ENCODE measurements at regions not wholly inside any gene's neighbourhood (a gene's known extent, or its start where the extent isn't known, plus 50 kb on each side); places are given as distances from the start of the nearest gene placed in this dataset.

GRCh38 chr12:84741692-84742091 lies 170.9 kb downstream of the SLC6A15 start:
- no peaks in the 10 kb centered on the region for H3K36me3 ChIP-seq (ENCODE audit: control insufficient read depth in 2 of 2, insufficient read depth in 2 of 2, low read length in 2 of 2)
- no peak overlapping the region for H3K9ac ChIP-seq (ENCODE audit: low read length in 2 of 2)
- no peak overlapping the region for H3K4me3 ChIP-seq (ENCODE audit: low read length in 2 of 2)
- no peaks in the 10 kb centered on the region for H3K4me1 ChIP-seq (ENCODE audit: control insufficient read depth, insufficient read depth, low read length)
- H3K27me3 ChIP-seq (ENCODE audit: control insufficient read depth in 1 of 2, insufficient read depth in 2 of 2, low read length in 2 of 2) = no peaks in the 10 kb centered on the region
- H3K9me3 ChIP-seq (ENCODE audit: control insufficient read depth in 2 of 2, low read length in 2 of 2) = no peaks in the 10 kb centered on the region
- no peak overlapping the region for H3K27ac ChIP-seq (ENCODE audit: low read length)

- Histone ChIP-seq H3K9ac (ENCODE audit: low read length in 2 of 2) (no peak overlapping the region), H3K27me3 (ENCODE audit: control insufficient read depth in 1 of 2, insufficient read depth in 2 of 2, low read length in 2 of 2) (no peaks in the 10 kb centered on the region)
Measured at GRCh38 chr12:84741031-84741430, 171.6 kb downstream of the SLC6A15 start.

GRCh38 chr12:84740602-84741001 lies 172.0 kb downstream of the SLC6A15 start:
- H3K27me3 ChIP-seq (ENCODE audit: control insufficient read depth in 1 of 2, insufficient read depth in 2 of 2, low read length in 2 of 2) = no peaks in the 10 kb centered on the region
- H3K27ac ChIP-seq (ENCODE audit: low read length) = no peak overlapping the region
- H3K36me3 ChIP-seq (ENCODE audit: control insufficient read depth in 2 of 2, insufficient read depth in 2 of 2, low read length in 2 of 2) = no peaks in the 10 kb centered on the region
- no peaks in the 10 kb centered on the region for H3K9me3 ChIP-seq (ENCODE audit: control insufficient read depth in 2 of 2, low read length in 2 of 2)
- H3K4me3 ChIP-seq (ENCODE audit: low read length in 2 of 2) = no peak overlapping the region
- no peak overlapping the region for H3K9ac ChIP-seq (ENCODE audit: low read length in 2 of 2)
- H3K4me1 ChIP-seq (ENCODE audit: control insufficient read depth, insufficient read depth, low read length) = no peaks in the 10 kb centered on the region

More at GRCh38 chr12:84741031-84741430, 171.6 kb downstream of the SLC6A15 start:
- Histone ChIP-seq H3K27ac (ENCODE audit: low read length) (no peak overlapping the region), H3K4me1 (ENCODE audit: control insufficient read depth, insufficient read depth, low read length) (no peaks in the 10 kb centered on the region), H3K9me3 (ENCODE audit: control insufficient read depth in 2 of 2, low read length in 2 of 2) (no peaks in the 10 kb centered on the region), H3K36me3 (ENCODE audit: control insufficient read depth in 2 of 2, insufficient read depth in 2 of 2, low read length in 2 of 2) (no peaks in the 10 kb centered on the region), H3K4me3 (ENCODE audit: low read length in 2 of 2) (no peak overlapping the region)

- H3K9me3 ChIP-seq (ENCODE audit: control insufficient read depth in 2 of 2, low read length in 2 of 2) = no peaks in the 10 kb centered on the region
- H3K9ac ChIP-seq (ENCODE audit: low read length in 2 of 2) = no peak overlapping the region
- no peaks in the 10 kb centered on the region for H3K4me1 ChIP-seq (ENCODE audit: control insufficient read depth, insufficient read depth, low read length)
- H3K36me3 ChIP-seq (ENCODE audit: control insufficient read depth in 2 of 2, insufficient read depth in 2 of 2, low read length in 2 of 2) = no peaks in the 10 kb centered on the region
- H3K27ac ChIP-seq (ENCODE audit: low read length) = no peak overlapping the region
- no peaks in the 10 kb centered on the region for H3K27me3 ChIP-seq (ENCODE audit: control insufficient read depth in 1 of 2, insufficient read depth in 2 of 2, low read length in 2 of 2)
- no peak overlapping the region for H3K4me3 ChIP-seq (ENCODE audit: low read length in 2 of 2)
Measured at GRCh38 chr12:84738481-84738972, 174.1 kb downstream of the SLC6A15 start.

- no peaks in the 10 kb centered on the region for H3K9me3 ChIP-seq (ENCODE audit: control insufficient read depth in 2 of 2, low read length in 2 of 2)
- no peaks in the 10 kb centered on the region for H3K36me3 ChIP-seq (ENCODE audit: control insufficient read depth in 2 of 2, insufficient read depth in 2 of 2, low read length in 2 of 2)
- H3K27me3 ChIP-seq (ENCODE audit: control insufficient read depth in 1 of 2, insufficient read depth in 2 of 2, low read length in 2 of 2) = no peaks in the 10 kb centered on the region
- no peak overlapping the region for H3K9ac ChIP-seq (ENCODE audit: low read length in 2 of 2)
- H3K4me3 ChIP-seq (ENCODE audit: low read length in 2 of 2) = no peak overlapping the region
- no peaks in the 10 kb centered on the region for H3K4me1 ChIP-seq (ENCODE audit: control insufficient read depth, insufficient read depth, low read length)
- H3K27ac ChIP-seq (ENCODE audit: low read length) = no peak overlapping the region
Measured at GRCh38 chr12:84732828-84733340, 179.7 kb downstream of the SLC6A15 start.

- Histone ChIP-seq H3K9me3 (ENCODE audit: control insufficient read depth in 2 of 2, low read length in 2 of 2) (no peaks in the 10 kb centered on the region), H3K4me3 (ENCODE audit: low read length in 2 of 2) (no peak overlapping the region), H3K27ac (ENCODE audit: low read length) (no peak overlapping the region), H3K4me1 (ENCODE audit: control insufficient read depth, insufficient read depth, low read length) (no peaks in the 10 kb centered on the region), H3K27me3 (ENCODE audit: control insufficient read depth in 1 of 2, insufficient read depth in 2 of 2, low read length in 2 of 2) (no peaks in the 10 kb centered on the region), H3K36me3 (ENCODE audit: control insufficient read depth in 2 of 2, insufficient read depth in 2 of 2, low read length in 2 of 2) (no peaks in the 10 kb centered on the region), H3K9ac (ENCODE audit: low read length in 2 of 2) (no peak overlapping the region)
Measured at GRCh38 chr12:84730561-84731162, 181.9 kb downstream of the SLC6A15 start.

- no peaks in the 10 kb centered on the region for H3K9me3 ChIP-seq (ENCODE audit: control insufficient read depth in 2 of 2, low read length in 2 of 2)
- H3K4me3 ChIP-seq (ENCODE audit: low read length in 2 of 2) = no peak overlapping the region
- H3K4me1 ChIP-seq (ENCODE audit: control insufficient read depth, insufficient read depth, low read length) = no peaks in the 10 kb centered on the region
- no peaks in the 10 kb centered on the region for H3K36me3 ChIP-seq (ENCODE audit: control insufficient read depth in 2 of 2, insufficient read depth in 2 of 2, low read length in 2 of 2)
- no peak overlapping the region for H3K27ac ChIP-seq (ENCODE audit: low read length)
- no peak overlapping the region for H3K9ac ChIP-seq (ENCODE audit: low read length in 2 of 2)
- H3K27me3 ChIP-seq (ENCODE audit: control insufficient read depth in 1 of 2, insufficient read depth in 2 of 2, low read length in 2 of 2) = no peaks in the 10 kb centered on the region
Measured at GRCh38 chr12:84727961-84728360, 184.6 kb downstream of the SLC6A15 start.

- Histone ChIP-seq H3K9ac (ENCODE audit: low read length in 2 of 2) (no peak overlapping the region), H3K36me3 (ENCODE audit: control insufficient read depth in 2 of 2, insufficient read depth in 2 of 2, low read length in 2 of 2) (no peaks in the 10 kb centered on the region), H3K27me3 (ENCODE audit: control insufficient read depth in 1 of 2, insufficient read depth in 2 of 2, low read length in 2 of 2) (no peaks in the 10 kb centered on the region), H3K9me3 (ENCODE audit: control insufficient read depth in 2 of 2, low read length in 2 of 2) (no peaks in the 10 kb centered on the region), H3K4me1 (ENCODE audit: control insufficient read depth, insufficient read depth, low read length) (no peaks in the 10 kb centered on the region), H3K4me3 (ENCODE audit: low read length in 2 of 2) (no peak overlapping the region), H3K27ac (ENCODE audit: low read length) (no peak overlapping the region)
Measured at GRCh38 chr12:84726780-84727179, 185.8 kb downstream of the SLC6A15 start.

- Histone ChIP-seq H3K4me1 (ENCODE audit: control insufficient read depth, insufficient read depth, low read length) (no peaks in the 10 kb centered on the region), H3K9me3 (ENCODE audit: control insufficient read depth in 2 of 2, low read length in 2 of 2) (no peaks in the 10 kb centered on the region), H3K27me3 (ENCODE audit: control insufficient read depth in 1 of 2, insufficient read depth in 2 of 2, low read length in 2 of 2) (no peaks in the 10 kb centered on the region), H3K9ac (ENCODE audit: low read length in 2 of 2) (no peak overlapping the region), H3K27ac (ENCODE audit: low read length) (no peak overlapping the region), H3K4me3 (ENCODE audit: low read length in 2 of 2) (no peak overlapping the region), H3K36me3 (ENCODE audit: control insufficient read depth in 2 of 2, insufficient read depth in 2 of 2, low read length in 2 of 2) (no peaks in the 10 kb centered on the region)
Measured at GRCh38 chr12:84723988-84724387, 188.6 kb downstream of the SLC6A15 start.

GRCh38 chr12:84719997-84720396 lies 192.6 kb downstream of the SLC6A15 start:
- no peaks in the 10 kb centered on the region for H3K27me3 ChIP-seq (ENCODE audit: control insufficient read depth in 1 of 2, insufficient read depth in 2 of 2, low read length in 2 of 2)
- H3K4me3 ChIP-seq (ENCODE audit: low read length in 2 of 2) = no peak overlapping the region
- no peak overlapping the region for H3K9ac ChIP-seq (ENCODE audit: low read length in 2 of 2)
- H3K36me3 ChIP-seq (ENCODE audit: control insufficient read depth in 2 of 2, insufficient read depth in 2 of 2, low read length in 2 of 2) = no peaks in the 10 kb centered on the region
- H3K4me1 ChIP-seq (ENCODE audit: control insufficient read depth, insufficient read depth, low read length) = no peaks in the 10 kb centered on the region
- H3K27ac ChIP-seq (ENCODE audit: low read length) = no peak overlapping the region
- H3K9me3 ChIP-seq (ENCODE audit: control insufficient read depth in 2 of 2, low read length in 2 of 2) = no peaks in the 10 kb centered on the region

GRCh38 chr12:84718906-84719305 lies 193.7 kb downstream of the SLC6A15 start:
- H3K27ac ChIP-seq (ENCODE audit: low read length) = no peak overlapping the region
- H3K9ac ChIP-seq (ENCODE audit: low read length in 2 of 2) = no peak overlapping the region
- no peaks in the 10 kb centered on the region for H3K9me3 ChIP-seq (ENCODE audit: control insufficient read depth in 2 of 2, low read length in 2 of 2)
- H3K27me3 ChIP-seq (ENCODE audit: control insufficient read depth in 1 of 2, insufficient read depth in 2 of 2, low read length in 2 of 2) = no peaks in the 10 kb centered on the region
- H3K36me3 ChIP-seq (ENCODE audit: control insufficient read depth in 2 of 2, insufficient read depth in 2 of 2, low read length in 2 of 2) = no peaks in the 10 kb centered on the region
- H3K4me3 ChIP-seq (ENCODE audit: low read length in 2 of 2) = no peak overlapping the region
- no peaks in the 10 kb centered on the region for H3K4me1 ChIP-seq (ENCODE audit: control insufficient read depth, insufficient read depth, low read length)

Measured in stomach smooth muscle (tissue), 2 donors.